SK-N-SH (cell line): ENCODE measurements at regions not wholly inside any gene's neighbourhood (a gene's known extent, or its start where the extent isn't known, plus 50 kb on each side); places are given as distances from the start of the nearest gene placed in this dataset.

Source experiments
- CTCF ChIA-PET: fragments of 300-600, 350-600 bp; formaldehyde crosslinking; extraction: SDS; loops from one replicate; lab custom pipeline; 2021; lab: Yijun Ruan, JAX
- POLR2A ChIA-PET: fragments of 350-600 bp; sonication (Branson Sonifier 250); formaldehyde crosslinking; extraction: SDS; loops from one replicate; lab custom pipeline; 2020; ENCODE audit warnings: antibody characterized with exemption, inconsistent platforms; lab: Yijun Ruan, JAX
- DNase-seq: peaks from one replicate; pipeline ENCODE4 v3.0.0; 2012
- H2AFZ ChIP-seq: fragments of 200-600 bp; sonication (generic); 2 replicates; pipeline ENCODE4 v1.8.1; 2016; ENCODE audit warnings: antibody characterized with exemption, mild to moderate bottlenecking, low read depth
- H3F3A ChIP-seq: fragments of 200-600 bp; sonication (generic); replicated peaks from 2 replicates; pipeline ENCODE3; 2016; ENCODE audit warnings: antibody characterized with exemption, mild to moderate bottlenecking; ENCODE audit not compliant: insufficient read depth
- H3K27ac ChIP-seq, 2 experiments: fragments of 200-500 bp in 1 of 2; fragments of 200-600 bp in 1 of 2; sonication (Bioruptor generic) in 1 of 2; sonication (generic), shearing (Covaris generic) in 1 of 2; 2 replicates each; pipeline versions ENCODE4 v1.5.1 to v1.6.1; 2014 to 2016; ENCODE audit warnings: low read depth in 2 of 2, inconsistent platforms in 1 of 2, low read length in 1 of 2, mild to moderate bottlenecking in 1 of 2, mixed read lengths in 1 of 2
- H3K27me3 ChIP-seq: fragments of 200-600 bp; sonication (generic), shearing (Covaris generic); 2 replicates; pipeline ENCODE4 v1.6.1; 2016; ENCODE audit warnings: mixed run types; ENCODE audit not compliant: insufficient read depth
- H3K36me3 ChIP-seq, 2 experiments: fragments of 200-500 bp in 1 of 2; fragments of 200-600 bp in 1 of 2; sonication (Bioruptor generic) in 1 of 2; sonication (generic) in 1 of 2; replicated peaks in 1 of 2; 2 replicates each; pipeline versions ENCODE3 to v1.5.1; 2014 to 2016; ENCODE audit warnings: low read length in 1 of 2, mild to moderate bottlenecking in 1 of 2; ENCODE audit not compliant: insufficient read depth in 2 of 2, control insufficient read depth in 1 of 2
- H3K4me1 ChIP-seq, 2 experiments: fragments of 200-500 bp in 1 of 2; fragments of 200-600 bp in 1 of 2; sonication (Bioruptor generic) in 1 of 2; sonication (generic), shearing (Covaris generic) in 1 of 2; 2 replicates each; pipeline versions ENCODE4 v1.5.1 to v1.6.1; 2014 to 2016; ENCODE audit warnings: low read depth in 1 of 2, low read length in 1 of 2, mixed run types in 1 of 2; ENCODE audit not compliant: insufficient read depth in 2 of 2, control insufficient read depth in 1 of 2
- H3K4me2 ChIP-seq: fragments of 200-600 bp; sonication (generic), shearing (Covaris generic); 2 replicates; pipeline ENCODE4 v1.6.1; 2017; ENCODE audit warnings: mixed run types
- H3K4me3 ChIP-seq, 2 experiments: fragments of 200-500 bp in 1 of 2; fragments of 200-600 bp in 1 of 2; sonication (Bioruptor generic) in 1 of 2; sonication (generic), shearing (Covaris generic) in 1 of 2; 2 replicates each; pipeline versions ENCODE4 v1.5.1 to v1.8.1; 2014 to 2016; ENCODE audit warnings: low read depth in 2 of 2, inconsistent platforms in 1 of 2, low read length in 1 of 2, mild to moderate bottlenecking in 1 of 2, mixed read lengths in 1 of 2, moderate library complexity in 1 of 2
- H3K79me2 ChIP-seq: fragments of 200-600 bp; sonication (generic); 2 replicates; pipeline ENCODE4 v1.8.1; 2017; ENCODE audit warnings: mild to moderate bottlenecking; ENCODE audit not compliant: insufficient read depth
- H3K9ac ChIP-seq: fragments of 200-600 bp; sonication (generic); 2 replicates; pipeline ENCODE4 v1.6.1; 2017; ENCODE audit warnings: mixed run types
- H3K9me2 ChIP-seq: fragments of 200-600 bp; sonication (generic); 2 replicates; pipeline ENCODE4 v1.6.1; 2017; ENCODE audit warnings: mixed run types
- H3K9me3 ChIP-seq: fragments of 200-600 bp; sonication (generic); 2 replicates; pipeline ENCODE4 v1.6.1; 2017; ENCODE audit warnings: mixed run types, mild to moderate bottlenecking, moderate library complexity
- H4K20me1 ChIP-seq: fragments of 200-600 bp; sonication (generic); 2 replicates; pipeline ENCODE4 v1.6.1; 2017; ENCODE audit warnings: mild to moderate bottlenecking, mixed run types; ENCODE audit not compliant: insufficient read depth
- EZH2phosphoT487 ChIP-seq: fragments of 200-600 bp; sonication (generic); IDR thresholded peaks from 2 replicates; pipeline ENCODE4 v1.6.1; 2017; ENCODE audit warnings: low read depth, mixed run types, mild to moderate bottlenecking, antibody characterized with exemption, moderate library complexity, borderline replicate concordance
- FOSL2 ChIP-seq: IDR thresholded peaks from 2 replicates; pipeline ENCODE4 v1.4.0; 2012; ENCODE audit warnings: low read depth, mild to moderate bottlenecking, moderate library complexity, borderline replicate concordance
- FOXM1 ChIP-seq: IDR thresholded peaks from 2 replicates; pipeline ENCODE4 v1.4.0; 2012; ENCODE audit warnings: low read depth, mild to moderate bottlenecking
- GABPA ChIP-seq: IDR thresholded peaks from 2 replicates; pipeline ENCODE4 v1.4.0; 2012; ENCODE audit warnings: low read depth, mild to moderate bottlenecking
- GATA2 ChIP-seq: sonication (generic); formaldehyde crosslinking; IDR thresholded peaks from 2 replicates; pipeline ENCODE4 v1.5.0; 2020; ENCODE audit warnings: mild to moderate bottlenecking, missing genetic modification reagents
- MXI1 ChIP-seq: IDR thresholded peaks from 2 replicates; pipeline ENCODE4 v1.6.1; 2012; ENCODE audit warnings: mild to moderate bottlenecking, low read depth, low read length, improper control_type of control experiment
- RFX5 ChIP-seq: IDR thresholded peaks from 2 replicates; pipeline ENCODE4 v1.6.1; 2012; ENCODE audit warnings: mild to moderate bottlenecking, improper control_type of control experiment, low read length
- RXRA ChIP-seq: IDR thresholded peaks from 2 replicates; pipeline ENCODE4 v1.4.0; 2012; ENCODE audit warnings: low read depth, mild to moderate bottlenecking, borderline replicate concordance
- SIN3A ChIP-seq: IDR thresholded peaks from 2 replicates; pipeline ENCODE4 v1.6.1; 2012; ENCODE audit warnings: low read depth, mild to moderate bottlenecking, low read length, moderate library complexity, borderline replicate concordance
- TAF1 ChIP-seq: IDR thresholded peaks from 2 replicates; pipeline ENCODE4 v1.6.1; 2012; ENCODE audit warnings: low read depth, mild to moderate bottlenecking, low read length, moderate library complexity, borderline replicate concordance
- YY1 ChIP-seq: IDR thresholded peaks from 2 replicates; pipeline ENCODE4 v1.4.0; 2012; ENCODE audit warnings: low read depth, mild to moderate bottlenecking
- whole genome bisulfite sequencing: methylation state at CpG from one replicate; pipeline ENCODE4 v1.1.6; 2017; ENCODE audit warnings: low lambda C conversion rate; 5-methylcytosine and 5-hydroxymethylcytosine counted together
- TF ChIP-seq, protein P1 (sequence below): IDR thresholded peaks from 2 replicates; pipeline ENCODE4 v1.4.0; 2012; ENCODE audit warnings: low read depth, borderline replicate concordance
- TF ChIP-seq, protein P2 (sequence below): fragments of 150-350 bp; IDR thresholded peaks from 2 replicates; pipeline ENCODE4 v1.6.1; 2017; ENCODE audit warnings: antibody characterized with exemption, low read length, low read depth, borderline replicate concordance
- TF ChIP-seq, protein P3 (sequence below): IDR thresholded peaks from 2 replicates; pipeline ENCODE4 v1.4.0; 2012; ENCODE audit warnings: low read depth
- TF ChIP-seq, protein P4 (sequence below): IDR thresholded peaks from 2 replicates; pipeline ENCODE4 v1.6.1; 2012; ENCODE audit warnings: mild to moderate bottlenecking, low read depth, low read length, moderate library complexity
- TF ChIP-seq, protein P5 (sequence below): fragments of 150-350 bp; IDR thresholded peaks from 2 replicates; pipeline ENCODE4 v1.6.1; 2016; ENCODE audit warnings: mild to moderate bottlenecking, low read depth, low read length
- TF ChIP-seq, protein P6 (sequence below): IDR thresholded peaks from 2 replicates; pipeline ENCODE4; 2012

DNA sequence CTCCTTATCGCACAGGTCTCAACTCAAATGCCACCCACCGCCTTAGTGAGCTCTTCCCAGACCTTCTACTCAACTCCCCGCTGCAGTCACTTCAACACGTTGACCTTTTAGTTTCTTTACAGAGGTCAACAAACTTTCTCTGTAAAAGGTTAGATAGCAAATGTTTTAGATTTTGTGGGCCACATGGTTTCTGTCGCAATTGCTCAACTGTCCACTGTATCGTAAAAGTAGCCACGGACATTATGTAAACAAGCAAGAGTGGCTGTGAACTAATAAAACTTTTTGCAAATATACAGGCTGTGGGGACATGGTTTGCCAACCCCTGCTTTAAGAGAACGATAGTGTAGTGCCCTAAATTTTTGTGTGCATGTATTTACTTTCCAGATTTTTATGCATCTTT lies 247.6 kb upstream of the TSHZ2 start:
- Histone ChIP-seq H3K27ac (no peak overlapping the region), H4K20me1 (no peaks in the 10 kb centered on the region), H3K9ac (no peak overlapping the region), H3K4me3 (no peak overlapping the region), H3K36me3 (no peaks in the 10 kb centered on the region), H2AFZ (no peak overlapping the region), H3K4me2 (no peak overlapping the region), H3K79me2 (no peaks in the 10 kb centered on the region), H3K9me3 (no peaks in the 10 kb centered on the region), H3K4me1 (no peaks in the 10 kb centered on the region), H3F3A (no peaks in the 10 kb centered on the region), H3K27me3 (no peaks in the 10 kb centered on the region), H3K9me2 (no peaks in the 10 kb centered on the region)
- TF ChIP-seq RXRA (no peak), SIN3A (no peak), MXI1 (no peak)
- WGBS, result 50% methylated on average over 8 of the region's 8 CpGs
- POLR2A ChIA-PET, result no interaction called here
- DNase-seq, result no peak
- CTCF ChIA-PET, result no interaction called here

DNA sequence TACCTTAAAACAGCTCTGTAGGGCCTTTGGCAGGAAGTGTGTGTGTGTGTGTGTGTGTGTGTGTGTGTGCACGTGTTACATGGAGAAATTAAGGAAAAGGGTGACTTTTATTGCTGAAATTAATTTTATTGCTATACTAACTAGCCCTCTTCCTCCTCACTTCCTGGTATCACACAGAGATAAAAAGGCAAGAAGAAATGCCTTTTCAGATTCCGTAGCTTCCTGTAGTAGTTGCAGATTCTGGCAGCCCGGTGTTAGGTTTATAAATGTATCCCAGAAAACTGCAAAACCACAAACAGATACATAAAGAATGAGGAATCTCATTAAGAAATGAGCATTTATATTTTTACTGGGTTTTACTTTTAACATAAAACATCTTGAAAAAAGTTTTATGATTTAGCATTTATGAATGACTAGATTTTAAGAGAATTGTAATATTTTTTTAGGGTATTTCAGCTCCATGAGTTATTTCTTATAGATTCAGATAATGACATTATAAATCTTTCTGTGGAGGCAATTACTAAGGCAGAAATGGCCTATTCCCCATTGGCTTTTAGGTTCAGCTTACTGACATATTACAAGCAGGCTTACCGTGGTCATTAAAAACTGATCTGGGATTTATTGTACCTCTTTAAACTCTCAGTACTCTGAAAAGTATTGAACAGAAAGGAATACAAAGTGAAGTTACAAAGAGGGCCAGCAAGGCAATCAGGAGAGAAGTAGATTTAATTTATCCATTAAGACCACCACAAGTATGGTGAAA lies 249.1 kb upstream of the TSHZ2 start:
- CTCF ChIA-PET, result no interaction called here
- DNase-seq, result no peak
- H3K36me3 ChIP-seq, result no peaks in the 10 kb centered on the region
- H3K4me1 ChIP-seq, result no peaks in the 10 kb centered on the region
- H4K20me1 ChIP-seq, result no peaks in the 10 kb centered on the region
- H3K27ac ChIP-seq, result no peak overlapping the region
- no peaks in the 10 kb centered on the region for H3K79me2 ChIP-seq
- H2AFZ ChIP-seq, result no peak overlapping the region
- H3K9ac ChIP-seq, result no peak overlapping the region
- no peaks in the 10 kb centered on the region for H3K9me3 ChIP-seq
- H3K4me2 ChIP-seq, result no peak overlapping the region
- no peaks in the 10 kb centered on the region for H3K27me3 ChIP-seq
- POLR2A ChIA-PET, result interaction anchor here (0.7 kb wide), 1 partner anchor 136 kb away, joined by 3 read pairs; no protein-coding TSS in a partner anchor
- H3K4me3 ChIP-seq, result no peak overlapping the region
- WGBS, result 40% methylated on average over 4 of the region's 4 CpGs
- H3F3A ChIP-seq, result no peaks in the 10 kb centered on the region
- H3K9me2 ChIP-seq, result no peaks in the 10 kb centered on the region
- TF ChIP-seq, protein P1, sequence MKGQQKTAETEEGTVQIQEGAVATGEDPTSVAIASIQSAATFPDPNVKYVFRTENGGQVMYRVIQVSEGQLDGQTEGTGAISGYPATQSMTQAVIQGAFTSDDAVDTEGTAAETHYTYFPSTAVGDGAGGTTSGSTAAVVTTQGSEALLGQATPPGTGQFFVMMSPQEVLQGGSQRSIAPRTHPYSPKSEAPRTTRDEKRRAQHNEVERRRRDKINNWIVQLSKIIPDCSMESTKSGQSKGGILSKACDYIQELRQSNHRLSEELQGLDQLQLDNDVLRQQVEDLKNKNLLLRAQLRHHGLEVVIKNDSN, result no peak
- TF ChIP-seq, protein P2, sequence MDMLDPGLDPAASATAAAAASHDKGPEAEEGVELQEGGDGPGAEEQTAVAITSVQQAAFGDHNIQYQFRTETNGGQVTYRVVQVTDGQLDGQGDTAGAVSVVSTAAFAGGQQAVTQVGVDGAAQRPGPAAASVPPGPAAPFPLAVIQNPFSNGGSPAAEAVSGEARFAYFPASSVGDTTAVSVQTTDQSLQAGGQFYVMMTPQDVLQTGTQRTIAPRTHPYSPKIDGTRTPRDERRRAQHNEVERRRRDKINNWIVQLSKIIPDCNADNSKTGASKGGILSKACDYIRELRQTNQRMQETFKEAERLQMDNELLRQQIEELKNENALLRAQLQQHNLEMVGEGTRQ, result no peak
- TF ChIP-seq RFX5, result no peak
- TF ChIP-seq, protein P3, sequence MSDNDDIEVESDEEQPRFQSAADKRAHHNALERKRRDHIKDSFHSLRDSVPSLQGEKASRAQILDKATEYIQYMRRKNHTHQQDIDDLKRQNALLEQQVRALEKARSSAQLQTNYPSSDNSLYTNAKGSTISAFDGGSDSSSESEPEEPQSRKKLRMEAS, result no peak
- no peak for TF ChIP-seq TAF1
- TF ChIP-seq, protein P4, sequence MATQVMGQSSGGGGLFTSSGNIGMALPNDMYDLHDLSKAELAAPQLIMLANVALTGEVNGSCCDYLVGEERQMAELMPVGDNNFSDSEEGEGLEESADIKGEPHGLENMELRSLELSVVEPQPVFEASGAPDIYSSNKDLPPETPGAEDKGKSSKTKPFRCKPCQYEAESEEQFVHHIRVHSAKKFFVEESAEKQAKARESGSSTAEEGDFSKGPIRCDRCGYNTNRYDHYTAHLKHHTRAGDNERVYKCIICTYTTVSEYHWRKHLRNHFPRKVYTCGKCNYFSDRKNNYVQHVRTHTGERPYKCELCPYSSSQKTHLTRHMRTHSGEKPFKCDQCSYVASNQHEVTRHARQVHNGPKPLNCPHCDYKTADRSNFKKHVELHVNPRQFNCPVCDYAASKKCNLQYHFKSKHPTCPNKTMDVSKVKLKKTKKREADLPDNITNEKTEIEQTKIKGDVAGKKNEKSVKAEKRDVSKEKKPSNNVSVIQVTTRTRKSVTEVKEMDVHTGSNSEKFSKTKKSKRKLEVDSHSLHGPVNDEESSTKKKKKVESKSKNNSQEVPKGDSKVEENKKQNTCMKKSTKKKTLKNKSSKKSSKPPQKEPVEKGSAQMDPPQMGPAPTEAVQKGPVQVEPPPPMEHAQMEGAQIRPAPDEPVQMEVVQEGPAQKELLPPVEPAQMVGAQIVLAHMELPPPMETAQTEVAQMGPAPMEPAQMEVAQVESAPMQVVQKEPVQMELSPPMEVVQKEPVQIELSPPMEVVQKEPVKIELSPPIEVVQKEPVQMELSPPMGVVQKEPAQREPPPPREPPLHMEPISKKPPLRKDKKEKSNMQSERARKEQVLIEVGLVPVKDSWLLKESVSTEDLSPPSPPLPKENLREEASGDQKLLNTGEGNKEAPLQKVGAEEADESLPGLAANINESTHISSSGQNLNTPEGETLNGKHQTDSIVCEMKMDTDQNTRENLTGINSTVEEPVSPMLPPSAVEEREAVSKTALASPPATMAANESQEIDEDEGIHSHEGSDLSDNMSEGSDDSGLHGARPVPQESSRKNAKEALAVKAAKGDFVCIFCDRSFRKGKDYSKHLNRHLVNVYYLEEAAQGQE, result no peak
- no peak for TF ChIP-seq EZH2phosphoT487
- TF ChIP-seq RXRA, result no peak
- TF ChIP-seq FOXM1, result no peak
- TF ChIP-seq GATA2, result no peak
- no peak for TF ChIP-seq GABPA
- TF ChIP-seq, protein P5, sequence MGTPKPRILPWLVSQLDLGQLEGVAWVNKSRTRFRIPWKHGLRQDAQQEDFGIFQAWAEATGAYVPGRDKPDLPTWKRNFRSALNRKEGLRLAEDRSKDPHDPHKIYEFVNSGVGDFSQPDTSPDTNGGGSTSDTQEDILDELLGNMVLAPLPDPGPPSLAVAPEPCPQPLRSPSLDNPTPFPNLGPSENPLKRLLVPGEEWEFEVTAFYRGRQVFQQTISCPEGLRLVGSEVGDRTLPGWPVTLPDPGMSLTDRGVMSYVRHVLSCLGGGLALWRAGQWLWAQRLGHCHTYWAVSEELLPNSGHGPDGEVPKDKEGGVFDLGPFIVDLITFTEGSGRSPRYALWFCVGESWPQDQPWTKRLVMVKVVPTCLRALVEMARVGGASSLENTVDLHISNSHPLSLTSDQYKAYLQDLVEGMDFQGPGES, result no peak
- TF ChIP-seq, protein P6, sequence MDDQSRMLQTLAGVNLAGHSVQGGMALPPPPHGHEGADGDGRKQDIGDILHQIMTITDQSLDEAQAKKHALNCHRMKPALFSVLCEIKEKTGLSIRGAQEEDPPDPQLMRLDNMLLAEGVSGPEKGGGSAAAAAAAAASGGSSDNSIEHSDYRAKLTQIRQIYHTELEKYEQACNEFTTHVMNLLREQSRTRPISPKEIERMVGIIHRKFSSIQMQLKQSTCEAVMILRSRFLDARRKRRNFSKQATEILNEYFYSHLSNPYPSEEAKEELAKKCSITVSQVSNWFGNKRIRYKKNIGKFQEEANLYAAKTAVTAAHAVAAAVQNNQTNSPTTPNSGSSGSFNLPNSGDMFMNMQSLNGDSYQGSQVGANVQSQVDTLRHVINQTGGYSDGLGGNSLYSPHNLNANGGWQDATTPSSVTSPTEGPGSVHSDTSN, result no peak
- TF ChIP-seq MXI1, result no peak
- no peak for TF ChIP-seq YY1
- no peak for TF ChIP-seq FOSL2
